GM12891 (cell line): ENCODE measurements at regions not wholly inside any gene's neighbourhood (a gene's known extent, or its start where the extent isn't known, plus 50 kb on each side); places are given as distances from the start of the nearest gene placed in this dataset.

Experiments
- PAX5 ChIP-seq: IDR thresholded peaks from 2 replicates; pipeline ENCODE4 v1.6.1; 2011; ENCODE audit warnings: low read length, moderate library complexity, mild to moderate bottlenecking; ENCODE audit not compliant: insufficient read depth, severe bottlenecking
- POLR2A ChIP-seq: IDR thresholded peaks from 2 replicates; pipeline ENCODE4 v1.6.1; 2011; ENCODE audit warnings: low read depth, low read length, control low read depth
- POLR2AphosphoS5 ChIP-seq: IDR thresholded peaks from 2 replicates; pipeline ENCODE4 v1.6.1; 2011; ENCODE audit warnings: low read depth, low read length, control low read depth
- POU2F2 ChIP-seq: IDR thresholded peaks from 2 replicates; pipeline ENCODE4 v1.6.1; 2011; ENCODE audit warnings: low read depth, mild to moderate bottlenecking, control low read depth, low read length, moderate library complexity
- SPI1 ChIP-seq: IDR thresholded peaks from 2 replicates; pipeline ENCODE4 v1.6.1; 2011; ENCODE audit warnings: low read depth, low read length, control low read depth
- TAF1 ChIP-seq: IDR thresholded peaks from 2 replicates; pipeline ENCODE4 v1.6.1; 2011; ENCODE audit warnings: low read depth, low read length, control low read depth

DNA sequence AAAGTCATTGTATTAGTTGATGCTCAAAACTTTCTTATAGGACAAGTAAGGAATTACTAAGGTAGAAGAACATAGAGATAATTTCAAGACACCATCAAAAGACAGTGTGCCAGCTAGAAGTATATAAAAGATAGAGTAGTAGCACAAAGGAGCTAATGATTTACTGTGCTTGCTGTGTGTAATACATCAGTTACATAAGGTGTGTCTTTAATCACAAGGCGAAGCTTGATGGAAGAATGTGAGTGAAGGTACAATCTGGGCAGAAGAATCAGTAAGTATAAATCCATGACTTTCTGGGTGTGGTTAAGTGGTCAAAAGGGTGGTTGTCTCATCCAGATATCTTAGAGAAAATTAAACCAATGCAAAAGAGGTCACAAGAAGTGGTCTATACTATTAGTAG is 95.1 kb upstream of the BOD1L1 start:
- TF ChIP-seq POLR2A = no peak
- TF ChIP-seq POLR2AphosphoS5 = no peak
- no peak for TF ChIP-seq TAF1
- TF ChIP-seq SPI1 = no peak
- no peak for TF ChIP-seq POU2F2
- no peak for TF ChIP-seq PAX5
